A673 (cell line): ENCODE measurements at regions not wholly inside any gene's neighbourhood (a gene's known extent, or its start where the extent isn't known, plus 50 kb on each side); places are given as distances from the start of the nearest gene placed in this dataset.

Experiments
- BruUV-seq: library from RNA; stranded (reverse); fragments of 400-500 nt; replicated peaks from 2 replicates; lab custom pipeline; 2021; lab: Mats Ljungman, UMichigan
- CTCF ChIA-PET: fragments of 300-600 bp; sonication (Branson Sonifier 250); formaldehyde crosslinking; loops from one replicate; lab custom pipeline; 2022; ENCODE audit warnings: antibody characterized with exemption; lab: Charles Lee
- POLR2A ChIA-PET: fragments of 300-600 bp; sonication (Branson Sonifier 250); formaldehyde crosslinking; loops from one replicate; lab custom pipeline; 2022; ENCODE audit warnings: antibody characterized with exemption; ENCODE audit not compliant: low non-redundant PET; lab: Charles Lee
- DNase-seq: peaks from one replicate; pipeline ENCODE4 v3.0.0-alpha.2; 2015; ENCODE audit warnings: low spot score
- H3K27ac ChIP-seq: fragments of 200-600 bp; sonication (generic); 2 replicates; pipeline ENCODE4 v1.5.1; 2016; ENCODE audit warnings: mixed run types, low read depth, mild to moderate bottlenecking, mixed read lengths, antibody characterized with exemption, low read length; ENCODE audit not compliant: poor library complexity, severe bottlenecking
- H3K27me3 ChIP-seq: fragments of 200-600 bp; sonication (generic); replicated peaks from 2 replicates; pipeline ENCODE4 v1.6.1; 2017; ENCODE audit warnings: mixed run types, low read depth, mild to moderate bottlenecking, mixed read lengths, antibody characterized with exemption, low read length; ENCODE audit not compliant: insufficient read depth, poor library complexity
- H3K36me3 ChIP-seq: fragments of 200-600 bp; sonication (generic); 2 replicates; pipeline ENCODE4 v1.6.1; 2016; ENCODE audit warnings: mixed run types, mild to moderate bottlenecking, mixed read lengths, antibody characterized with exemption, low read length; ENCODE audit not compliant: insufficient read depth, poor library complexity, severe bottlenecking
- H3K4me1 ChIP-seq: fragments of 200-600 bp; sonication (generic); 2 replicates; pipeline ENCODE4 v1.6.1; 2017; ENCODE audit warnings: mixed run types, mild to moderate bottlenecking, mixed read lengths, antibody characterized with exemption, low read length; ENCODE audit not compliant: insufficient read depth, poor library complexity, severe bottlenecking
- H3K4me3 ChIP-seq: fragments of 200-600 bp; sonication (generic); 2 replicates; pipeline ENCODE4 v1.5.1; 2016; ENCODE audit warnings: low read depth, mixed run types, mild to moderate bottlenecking, mixed read lengths, low read length; ENCODE audit not compliant: poor library complexity, severe bottlenecking
- H3K9me3 ChIP-seq: fragments of 200-600 bp; sonication (generic); 2 replicates; pipeline ENCODE4 v1.6.1; 2016; ENCODE audit warnings: mixed run types, low read depth, mild to moderate bottlenecking, mixed read lengths, antibody characterized with exemption, low read length; ENCODE audit not compliant: poor library complexity, severe bottlenecking
- EZH2 ChIP-seq: fragments of 200-600 bp; sonication (generic); IDR thresholded peaks from 2 replicates; pipeline ENCODE4 v1.6.1; 2017; ENCODE audit warnings: borderline replicate concordance, low read depth, mild to moderate bottlenecking, mixed read lengths, antibody characterized with exemption, low read length; ENCODE audit not compliant: poor library complexity, severe bottlenecking
- intact Hi-C: fragments of 100-400 bp; cut with micrococcal nuclease; formaldehyde crosslinking; loops from one replicate; pipeline ENCODE4 v1.10.0; 2022; ENCODE audit not compliant: unreplicated experiment
- TF ChIP-seq, protein P1 (sequence below): fragments of 300-800, 200-600 bp; sonication (generic); conservative IDR thresholded peaks from 2 replicates; pipeline ENCODE4 v1.5.1; 2017; ENCODE audit warnings: low read depth, mild to moderate bottlenecking, antibody characterized with exemption, low read length, moderate library complexity, mixed read lengths

GRCh38 chr5:166188501-166189325 lies 2102.7 kb upstream of the WWC1 start:
- H3K27me3 ChIP-seq: peaks cover 24% of the 10 kb centered on the region
- no peak for TF ChIP-seq EZH2
- TF ChIP-seq, protein P1, sequence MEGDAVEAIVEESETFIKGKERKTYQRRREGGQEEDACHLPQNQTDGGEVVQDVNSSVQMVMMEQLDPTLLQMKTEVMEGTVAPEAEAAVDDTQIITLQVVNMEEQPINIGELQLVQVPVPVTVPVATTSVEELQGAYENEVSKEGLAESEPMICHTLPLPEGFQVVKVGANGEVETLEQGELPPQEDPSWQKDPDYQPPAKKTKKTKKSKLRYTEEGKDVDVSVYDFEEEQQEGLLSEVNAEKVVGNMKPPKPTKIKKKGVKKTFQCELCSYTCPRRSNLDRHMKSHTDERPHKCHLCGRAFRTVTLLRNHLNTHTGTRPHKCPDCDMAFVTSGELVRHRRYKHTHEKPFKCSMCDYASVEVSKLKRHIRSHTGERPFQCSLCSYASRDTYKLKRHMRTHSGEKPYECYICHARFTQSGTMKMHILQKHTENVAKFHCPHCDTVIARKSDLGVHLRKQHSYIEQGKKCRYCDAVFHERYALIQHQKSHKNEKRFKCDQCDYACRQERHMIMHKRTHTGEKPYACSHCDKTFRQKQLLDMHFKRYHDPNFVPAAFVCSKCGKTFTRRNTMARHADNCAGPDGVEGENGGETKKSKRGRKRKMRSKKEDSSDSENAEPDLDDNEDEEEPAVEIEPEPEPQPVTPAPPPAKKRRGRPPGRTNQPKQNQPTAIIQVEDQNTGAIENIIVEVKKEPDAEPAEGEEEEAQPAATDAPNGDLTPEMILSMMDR: no peak
- no peak overlapping the region for H3K4me3 ChIP-seq
- ChIA-PET POLR2A (no interaction called here), CTCF (no interaction called here)
- no peaks in the 10 kb centered on the region for H3K36me3 ChIP-seq
- BruUV-seq: no TSS peak
- no peaks in the 10 kb centered on the region for H3K4me1 ChIP-seq
- H3K27ac ChIP-seq: no peak overlapping the region
- no peaks in the 10 kb centered on the region for H3K9me3 ChIP-seq
- DNase-seq: no peak
- intact Hi-C loops: no loop called here

DNA sequence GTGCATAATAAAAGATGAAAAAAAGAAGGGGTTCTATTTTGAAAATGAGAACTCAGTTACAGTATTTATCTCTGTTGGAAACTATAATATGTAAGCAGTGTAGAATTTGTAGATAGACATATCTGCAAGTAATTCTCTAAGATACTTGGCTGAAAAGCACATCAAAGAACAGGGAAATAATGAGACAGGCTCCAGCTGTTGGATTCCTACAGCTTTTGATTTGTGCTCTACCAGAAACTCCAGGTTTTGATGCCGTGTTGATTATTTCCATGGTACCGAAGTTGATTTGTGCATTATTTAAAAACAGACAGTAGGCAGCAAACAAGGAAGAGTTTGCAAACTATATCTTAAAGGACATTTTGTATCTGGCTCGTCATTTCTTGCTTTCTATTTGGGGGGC lies 2098.7 kb upstream of the WWC1 start:
- CTCF ChIA-PET: no interaction called here
- no peaks in the 10 kb centered on the region for H3K36me3 ChIP-seq

GRCh38 chr5:166195981-166196380 lies 2095.5 kb upstream of the WWC1 start:
- ChIA-PET CTCF (no interaction called here), POLR2A (no interaction called here)
- H3K36me3 ChIP-seq: no peaks in the 10 kb centered on the region
- no peak for DNase-seq
- H3K4me1 ChIP-seq: no peaks in the 10 kb centered on the region
- no peak overlapping the region for H3K4me3 ChIP-seq
- no TSS peak for BruUV-seq
- H3K27me3 ChIP-seq: peaks cover 3% of the 10 kb centered on the region
- intact Hi-C loops: no loop called here
- TF ChIP-seq, protein P1: no peak
- TF ChIP-seq EZH2: no peak
- no peak overlapping the region for H3K27ac ChIP-seq
- H3K9me3 ChIP-seq: no peaks in the 10 kb centered on the region

More for the DNA sequence above, 2098.7 kb upstream of the WWC1 start:
- no peak overlapping the region for H3K4me3 ChIP-seq
- TF ChIP-seq EZH2: no peak
- TF ChIP-seq, protein P1: no peak
- peaks cover 7% of the 10 kb centered on the region for H3K27me3 ChIP-seq
- POLR2A ChIA-PET: no interaction called here
- intact Hi-C loops: no loop called here
- no peaks in the 10 kb centered on the region for H3K9me3 ChIP-seq
- no peak for DNase-seq
- no peaks in the 10 kb centered on the region for H3K4me1 ChIP-seq
- BruUV-seq: no TSS peak
- H3K27ac ChIP-seq: no peak overlapping the region
